DND-41 (cell line): ENCODE measurements at regions not wholly inside any gene's neighbourhood (a gene's known extent, or its start where the extent isn't known, plus 50 kb on each side); places are given as distances from the start of the nearest gene placed in this dataset.
"Not testable (repeated sequence)": the region's sequence is repeated elsewhere in the genome, so short reads cannot be mapped to it uniquely, and the experiment has no call there.

Source experiments
- ATAC-seq: fragments of 200-7000 bp; cut with Tn5 transposase; 3 replicates; pipeline ENCODE4 v1.9.1; 2021; ENCODE audit warnings: low read depth; ENCODE audit not compliant: insufficient read depth
- DNase-seq: peaks from one replicate; pipeline ENCODE4 v3.0.0-alpha.2; 2020
- H2AFZ ChIP-seq: 2 replicates; pipeline ENCODE4 v1.6.0; 2012; ENCODE audit warnings: low read depth, low read length
- H3K27ac ChIP-seq: 2 replicates; pipeline ENCODE4 v1.5.1; 2012; ENCODE audit warnings: low read length, inconsistent platforms
- H3K27me3 ChIP-seq: fragments of 200-600 bp; sonication (generic); 2 replicates; pipeline ENCODE4 v1.6.0; 2012; ENCODE audit warnings: low read length, mild to moderate bottlenecking, inconsistent platforms; ENCODE audit not compliant: insufficient read depth, poor library complexity
- H3K36me3 ChIP-seq: 2 replicates; pipeline ENCODE4 v1.5.1; 2012; ENCODE audit warnings: low read length, inconsistent platforms; ENCODE audit not compliant: insufficient read depth
- H3K4me1 ChIP-seq: 2 replicates; pipeline ENCODE4 v1.5.1; 2012; ENCODE audit warnings: mild to moderate bottlenecking, low read length; ENCODE audit not compliant: insufficient read depth
- H3K4me2 ChIP-seq: 2 replicates; pipeline ENCODE4 v1.6.0; 2012; ENCODE audit warnings: mild to moderate bottlenecking, moderate library complexity, low read length, inconsistent platforms; ENCODE audit not compliant: insufficient read depth
- H3K4me3 ChIP-seq, 2 experiments: fragments of 200-600 bp in 1 of 2; shearing (Covaris generic) in 1 of 2; 2 replicates each; pipeline ENCODE4 v1.5.1; 2012 to 2016; ENCODE audit warnings: inconsistent platforms in 2 of 2, low read length in 2 of 2, mild to moderate bottlenecking in 2 of 2, low read depth in 1 of 2, moderate library complexity in 1 of 2
- H3K79me2 ChIP-seq: 2 replicates; pipeline ENCODE4 v1.6.0; 2012; ENCODE audit warnings: low read length, inconsistent platforms; ENCODE audit not compliant: insufficient read depth
- H3K9ac ChIP-seq: 2 replicates; pipeline ENCODE4 v1.6.0; 2012; ENCODE audit warnings: low read depth, mild to moderate bottlenecking, inconsistent platforms, low read length, moderate library complexity
- H3K9me3 ChIP-seq: 2 replicates; pipeline ENCODE4 v1.5.1; 2012; ENCODE audit warnings: low read length, moderate library complexity, mild to moderate bottlenecking, inconsistent platforms; ENCODE audit not compliant: insufficient read depth, severe bottlenecking
- H4K20me1 ChIP-seq: 2 replicates; pipeline ENCODE4 v1.6.0; 2012; ENCODE audit warnings: low read length; ENCODE audit not compliant: insufficient read depth
- CTCF ChIP-seq: IDR thresholded peaks from 2 replicates; pipeline ENCODE4 v1.5.1; 2012; ENCODE audit warnings: borderline replicate concordance, low read length, moderate library complexity, mild to moderate bottlenecking; ENCODE audit not compliant: poor library complexity, severe bottlenecking; ENCODE audit errors: extremely low read depth
- EZH2 ChIP-seq: IDR thresholded peaks from 3 replicates; pipeline ENCODE4 v1.6.1; 2012; ENCODE audit warnings: borderline replicate concordance, low read depth, mild to moderate bottlenecking, moderate library complexity, low read length, inconsistent platforms; ENCODE audit not compliant: severe bottlenecking

- H3K79me2 ChIP-seq: no peaks in the 10 kb centered on the region
- no peaks in the 10 kb centered on the region for H3K4me1 ChIP-seq
- H3K9ac ChIP-seq: no peak overlapping the region
- no peak for TF ChIP-seq EZH2
- TF ChIP-seq CTCF: no peak
- no peak overlapping the region for H3K4me3 ChIP-seq
- no peak for ATAC-seq
- H3K27ac ChIP-seq: no peak overlapping the region
- H3K36me3 ChIP-seq: no peaks in the 10 kb centered on the region
- H3K9me3 ChIP-seq: no peaks in the 10 kb centered on the region
- no peak overlapping the region for H3K4me2 ChIP-seq
- H4K20me1 ChIP-seq: no peaks in the 10 kb centered on the region
- no peak overlapping the region for H2AFZ ChIP-seq
- DNase-seq: no peak
- no peaks in the 10 kb centered on the region for H3K27me3 ChIP-seq
Measured at GRCh38 chr2:109690457-109690821, 76.3 kb downstream of the SOWAHC start.

GRCh38 chr2:109690822-109691541 lies 76.8 kb downstream of the SOWAHC start:
- Histone ChIP-seq H3K79me2 (no peaks in the 10 kb centered on the region), H4K20me1 (no peaks in the 10 kb centered on the region), H3K4me2 (no peak overlapping the region), H3K36me3 (no peaks in the 10 kb centered on the region), H3K27me3 (no peaks in the 10 kb centered on the region), H3K9me3 (no peaks in the 10 kb centered on the region), H3K4me1 (no peaks in the 10 kb centered on the region), H3K27ac (no peak overlapping the region), H3K4me3 (no peak overlapping the region), H3K9ac (no peak overlapping the region), H2AFZ (no peak overlapping the region)
- no peak for TF ChIP-seq EZH2
- TF ChIP-seq CTCF: no peak
- no peak for ATAC-seq
- DNase-seq: no peak

GRCh38 chr2:109692013-109692743 lies 78.0 kb downstream of the SOWAHC start:
- Histone ChIP-seq H3K27ac (no peak overlapping the region), H3K9me3 (no peaks in the 10 kb centered on the region), H3K4me2 (no peak overlapping the region), H3K36me3 (no peaks in the 10 kb centered on the region), H3K27me3 (no peaks in the 10 kb centered on the region), H2AFZ (no peak overlapping the region), H4K20me1 (no peaks in the 10 kb centered on the region), H3K4me3 (no peak overlapping the region), H3K4me1 (no peaks in the 10 kb centered on the region), H3K79me2 (no peaks in the 10 kb centered on the region), H3K9ac (no peak overlapping the region)
- ATAC-seq (no peak), DNase-seq (no peak)
- no peak for TF ChIP-seq CTCF
- no peak for TF ChIP-seq EZH2

GRCh38 chr2:109692831-109693230 lies 78.7 kb downstream of the SOWAHC start:
- H3K9me3 ChIP-seq, H2AFZ ChIP-seq, H3K4me2 ChIP-seq, H3K4me1 ChIP-seq, H3K36me3 ChIP-seq, H4K20me1 ChIP-seq, H3K9ac ChIP-seq, H3K4me3 ChIP-seq, H3K27me3 ChIP-seq, DNase-seq, H3K79me2 ChIP-seq, H3K27ac ChIP-seq, ATAC-seq: not testable (repeated sequence)

- not testable (repeated sequence) for H3K27me3 ChIP-seq, H4K20me1 ChIP-seq, H3K4me1 ChIP-seq, ATAC-seq, H3K4me3 ChIP-seq, H3K79me2 ChIP-seq, H2AFZ ChIP-seq, H3K4me2 ChIP-seq, H3K27ac ChIP-seq, H3K9me3 ChIP-seq, H3K36me3 ChIP-seq, H3K9ac ChIP-seq, DNase-seq
Measured at GRCh38 chr2:109693292-109693691, 79.1 kb downstream of the SOWAHC start.
